Loucy (cell line): ENCODE measurements at regions not wholly inside any gene's neighbourhood (a gene's known extent, or its start where the extent isn't known, plus 50 kb on each side); places are given as distances from the start of the nearest gene placed in this dataset.

ENCODE experiments used
- H2AFZ ChIP-seq: fragments of 200-600 bp; sonication (generic); 2 replicates; pipeline ENCODE4 v1.6.0; 2016; ENCODE audit warnings: antibody characterized with exemption, mild to moderate bottlenecking, low read length, moderate library complexity
- H3F3A ChIP-seq: fragments of 200-600 bp; 2 replicates; pipeline ENCODE4 v1.6.0; 2016; ENCODE audit warnings: antibody characterized with exemption, low read depth, mild to moderate bottlenecking
- H3K27me3 ChIP-seq: fragments of 200-600 bp; sonication (generic); 2 replicates; pipeline ENCODE4 v1.6.1; 2014; ENCODE audit warnings: low read length, mild to moderate bottlenecking; ENCODE audit not compliant: insufficient read depth, poor library complexity, severe bottlenecking
- H3K36me3 ChIP-seq: fragments of 200-600 bp; sonication (generic); 2 replicates; pipeline ENCODE4 v1.6.1; 2016; ENCODE audit warnings: low read length; ENCODE audit not compliant: insufficient read depth
- H3K4me1 ChIP-seq: fragments of 200-600 bp; sonication (generic); 2 replicates; pipeline ENCODE4 v1.5.1; 2014; ENCODE audit warnings: low read length, mild to moderate bottlenecking; ENCODE audit not compliant: insufficient read depth, poor library complexity, severe bottlenecking
- H3K4me2 ChIP-seq: fragments of 200-600 bp; sonication (generic); 2 replicates; pipeline ENCODE4 v1.6.0; 2014; ENCODE audit warnings: antibody characterized with exemption, low read length, low read depth, mild to moderate bottlenecking; ENCODE audit not compliant: poor library complexity, severe bottlenecking
- H3K4me3 ChIP-seq: fragments of 200-600 bp; sonication (generic); 2 replicates; pipeline ENCODE4 v1.5.1; 2014; ENCODE audit warnings: low read length, mild to moderate bottlenecking, mixed read lengths; ENCODE audit not compliant: poor library complexity, severe bottlenecking
- H3K79me2 ChIP-seq: fragments of 200-600 bp; sonication (generic); 2 replicates; pipeline ENCODE4 v1.6.1; 2014; ENCODE audit warnings: low read length; ENCODE audit not compliant: insufficient read depth
- H3K9ac ChIP-seq: fragments of 200-600 bp; sonication (generic); 2 replicates; pipeline ENCODE4 v1.6.0; 2014; ENCODE audit warnings: mild to moderate bottlenecking, low read depth, low read length, moderate library complexity; ENCODE audit not compliant: poor library complexity, severe bottlenecking
- H3K9me2 ChIP-seq: fragments of 200-600 bp; sonication (generic); replicated peaks from 2 replicates; pipeline ENCODE4 v1.6.1; 2016; ENCODE audit warnings: low read depth, low read length, mixed read lengths
- H3K9me3 ChIP-seq: fragments of 200-600 bp; sonication (generic); 2 replicates; pipeline ENCODE4 v1.6.1; 2014; ENCODE audit warnings: mild to moderate bottlenecking, antibody characterized with exemption, low read length, low read depth; ENCODE audit not compliant: insufficient read depth
- H4K20me1 ChIP-seq: fragments of 200-600 bp; sonication (generic); 2 replicates; pipeline ENCODE4 v1.6.0; 2014; ENCODE audit warnings: antibody characterized with exemption, low read length, mild to moderate bottlenecking; ENCODE audit not compliant: insufficient read depth, poor library complexity, severe bottlenecking
- EZH2phosphoT487 ChIP-seq: fragments of 200-600 bp; IDR thresholded peaks from 2 replicates; pipeline ENCODE4 v1.6.1; 2018; ENCODE audit warnings: antibody characterized with exemption, mild to moderate bottlenecking, moderate library complexity, borderline replicate concordance
- TF ChIP-seq, protein P1 (sequence below): fragments of 200-600 bp; sonication (generic); conservative IDR thresholded peaks from 2 replicates; pipeline ENCODE4 v1.5.1; 2014; ENCODE audit warnings: mild to moderate bottlenecking, antibody characterized with exemption, low read length

DNA sequence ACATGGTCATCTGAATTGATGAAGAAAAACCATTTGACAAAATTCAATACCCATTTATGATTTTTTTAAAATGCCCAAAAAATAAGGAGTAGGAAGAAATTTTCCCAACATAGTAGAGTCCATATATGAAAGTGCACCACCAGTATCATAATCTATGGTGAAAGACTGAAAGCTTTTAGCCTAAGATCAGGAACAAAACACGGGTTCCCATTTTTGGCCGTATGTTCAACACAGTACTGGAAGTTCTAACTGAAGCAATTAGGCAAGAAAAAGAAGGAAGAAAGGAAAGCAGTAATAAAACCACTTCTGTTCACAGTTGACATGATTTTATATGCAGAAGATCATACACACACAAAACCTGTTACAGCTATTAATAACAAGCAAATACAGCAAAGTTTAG is 227.8 kb upstream of the RAB4A start:
- TF ChIP-seq, protein P1, sequence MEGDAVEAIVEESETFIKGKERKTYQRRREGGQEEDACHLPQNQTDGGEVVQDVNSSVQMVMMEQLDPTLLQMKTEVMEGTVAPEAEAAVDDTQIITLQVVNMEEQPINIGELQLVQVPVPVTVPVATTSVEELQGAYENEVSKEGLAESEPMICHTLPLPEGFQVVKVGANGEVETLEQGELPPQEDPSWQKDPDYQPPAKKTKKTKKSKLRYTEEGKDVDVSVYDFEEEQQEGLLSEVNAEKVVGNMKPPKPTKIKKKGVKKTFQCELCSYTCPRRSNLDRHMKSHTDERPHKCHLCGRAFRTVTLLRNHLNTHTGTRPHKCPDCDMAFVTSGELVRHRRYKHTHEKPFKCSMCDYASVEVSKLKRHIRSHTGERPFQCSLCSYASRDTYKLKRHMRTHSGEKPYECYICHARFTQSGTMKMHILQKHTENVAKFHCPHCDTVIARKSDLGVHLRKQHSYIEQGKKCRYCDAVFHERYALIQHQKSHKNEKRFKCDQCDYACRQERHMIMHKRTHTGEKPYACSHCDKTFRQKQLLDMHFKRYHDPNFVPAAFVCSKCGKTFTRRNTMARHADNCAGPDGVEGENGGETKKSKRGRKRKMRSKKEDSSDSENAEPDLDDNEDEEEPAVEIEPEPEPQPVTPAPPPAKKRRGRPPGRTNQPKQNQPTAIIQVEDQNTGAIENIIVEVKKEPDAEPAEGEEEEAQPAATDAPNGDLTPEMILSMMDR, result no peak
- TF ChIP-seq EZH2phosphoT487, result no peak
- Histone ChIP-seq H3K36me3 (no peaks in the 10 kb centered on the region), H3K9me2 (no peaks in the 10 kb centered on the region), H2AFZ (no peak overlapping the region), H3K4me2 (no peak overlapping the region), H3K79me2 (no peaks in the 10 kb centered on the region), H3K9me3 (no peaks in the 10 kb centered on the region), H3K4me1 (peaks cover 5% of the 10 kb centered on the region), H3F3A (no peaks in the 10 kb centered on the region), H4K20me1 (no peaks in the 10 kb centered on the region), H3K4me3 (no peak overlapping the region), H3K9ac (no peak overlapping the region), H3K27me3 (no peaks in the 10 kb centered on the region)

DNA sequence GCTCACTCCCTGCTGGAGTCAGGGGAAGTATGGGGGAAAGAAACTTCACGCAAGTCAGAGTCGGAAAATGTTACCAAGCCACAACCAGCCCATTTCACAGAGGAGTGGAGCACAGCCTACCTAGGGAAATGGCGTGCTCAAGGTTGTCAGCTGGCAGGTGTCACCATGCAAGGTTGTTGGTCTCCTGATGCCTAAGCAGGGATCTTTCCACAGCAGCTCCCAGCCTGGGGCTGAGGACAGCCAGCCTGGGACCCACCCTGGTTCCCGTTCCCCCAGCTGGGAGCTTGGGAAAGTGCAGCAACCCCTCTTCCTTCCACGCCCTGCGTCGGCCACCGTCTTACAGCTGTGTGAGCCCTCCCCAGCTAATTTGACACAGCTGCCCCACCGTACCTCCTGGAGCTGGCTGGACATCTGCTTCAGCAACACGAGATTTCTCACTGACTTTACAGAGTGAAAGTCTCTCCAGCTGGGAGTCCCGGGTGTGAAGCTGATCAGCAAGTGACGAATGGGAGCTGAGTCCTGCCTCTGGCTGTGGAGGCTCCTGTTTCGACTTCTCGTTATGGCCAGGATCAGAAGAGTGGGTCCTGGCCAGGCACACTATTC is 224.6 kb upstream of the RAB4A start:
- H3K27me3 ChIP-seq, result no peaks in the 10 kb centered on the region
- H3K36me3 ChIP-seq, result no peaks in the 10 kb centered on the region
- no peak overlapping the region for H3K4me3 ChIP-seq
- H3K9ac ChIP-seq, result no peak overlapping the region
- no peaks in the 10 kb centered on the region for H3F3A ChIP-seq
- H3K4me1 ChIP-seq, result peaks cover 5% of the 10 kb centered on the region
- no peaks in the 10 kb centered on the region for H3K79me2 ChIP-seq
- no peaks in the 10 kb centered on the region for H3K9me3 ChIP-seq
- no peak overlapping the region for H3K4me2 ChIP-seq
- no peaks in the 10 kb centered on the region for H4K20me1 ChIP-seq
- no peaks in the 10 kb centered on the region for H3K9me2 ChIP-seq
- no peak overlapping the region for H2AFZ ChIP-seq
- TF ChIP-seq, protein P1, result no peak
- no peak for TF ChIP-seq EZH2phosphoT487

DNA sequence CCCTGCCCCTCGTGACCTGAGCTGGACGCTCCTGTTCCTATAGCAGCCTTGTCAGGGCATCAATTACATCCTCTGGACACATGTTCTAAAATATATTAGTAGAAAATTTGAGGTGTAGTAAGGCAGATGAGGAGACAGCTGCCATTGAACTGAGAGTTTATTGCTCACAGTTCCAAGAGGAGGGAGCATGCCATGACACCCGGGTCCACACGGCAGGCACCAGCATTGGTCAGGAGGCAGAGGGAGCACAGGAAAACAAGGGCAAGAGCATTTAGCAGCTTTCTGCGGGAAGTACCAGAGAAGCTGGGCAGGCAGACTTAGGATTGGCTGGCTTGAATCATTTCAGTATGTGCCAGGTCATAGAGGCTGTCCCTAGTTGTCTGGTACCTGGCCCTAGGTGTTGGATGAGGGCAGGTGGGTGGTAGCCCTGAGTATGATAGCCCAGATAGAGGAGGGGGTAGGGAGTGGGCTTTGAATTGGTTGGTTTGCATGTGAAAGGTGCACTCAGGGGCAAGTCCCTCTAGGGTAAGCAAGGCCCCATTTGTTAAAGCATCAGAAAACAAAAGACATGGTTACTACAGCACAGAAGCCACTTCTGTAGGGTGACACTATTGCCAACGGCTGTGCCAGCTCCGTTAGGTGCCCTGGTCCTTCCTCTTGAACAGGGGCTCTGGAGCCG is 223.6 kb upstream of the RAB4A start:
- TF ChIP-seq, protein P1, result no peak
- TF ChIP-seq EZH2phosphoT487, result no peak
- Histone ChIP-seq H3K9me2 (no peaks in the 10 kb centered on the region), H3K4me2 (no peak overlapping the region), H3K79me2 (no peaks in the 10 kb centered on the region), H2AFZ (no peak overlapping the region), H3K4me3 (no peak overlapping the region), H3K9me3 (no peaks in the 10 kb centered on the region), H3K9ac (no peak overlapping the region), H3K36me3 (no peaks in the 10 kb centered on the region), H3F3A (no peaks in the 10 kb centered on the region), H3K27me3 (no peaks in the 10 kb centered on the region), H4K20me1 (no peaks in the 10 kb centered on the region), H3K4me1 (peaks cover 5% of the 10 kb centered on the region)
